LNCaP clone FGC (cell line): ENCODE measurements at regions not wholly inside any gene's neighbourhood (a gene's known extent, or its start where the extent isn't known, plus 50 kb on each side); places are given as distances from the start of the nearest gene placed in this dataset.

Experiments used
- DNase-seq: peaks from one replicate; pipeline ENCODE4 v3.0.0-alpha.2; 2011; ENCODE audit warnings: low read depth
- H3K4me3 ChIP-seq: 2 replicates; pipeline ENCODE4 v1.5.1; 2011; ENCODE audit warnings: mild to moderate bottlenecking, low read depth, low read length, control low read depth
- CTCF ChIP-seq: IDR thresholded peaks from 2 replicates; pipeline ENCODE4 v1.5.1; 2012; ENCODE audit warnings: mild to moderate bottlenecking; ENCODE audit not compliant: control insufficient read depth, insufficient read depth; ENCODE audit errors: extremely low read depth

GRCh38 chr19:33900817-33901216, 104.1 kb downstream of the KCTD15 start:
- no peak overlapping the region for H3K4me3 ChIP-seq
- no peak for DNase-seq
- no peak for TF ChIP-seq CTCF

GRCh38 chr19:33902395-33902794, 105.7 kb downstream of the KCTD15 start:
- H3K4me3 ChIP-seq: no peak overlapping the region
- DNase-seq: no peak
- no peak for TF ChIP-seq CTCF

- H3K4me3 ChIP-seq: no peak overlapping the region
- no peak for DNase-seq
- no peak for TF ChIP-seq CTCF
These were observed 106.3 kb downstream of the KCTD15 start for GRCh38 chr19:33902802-33903488.

GRCh38 chr19:33903489-33903850, 106.8 kb downstream of the KCTD15 start:
- no peak for TF ChIP-seq CTCF
- no peak overlapping the region for H3K4me3 ChIP-seq
- no peak for DNase-seq

- DNase-seq: no peak
- TF ChIP-seq CTCF: no peak
- no peak overlapping the region for H3K4me3 ChIP-seq
These were observed 108.0 kb downstream of the KCTD15 start for GRCh38 chr19:33904681-33905080.

GRCh38 chr19:33905473-33905936, 108.8 kb downstream of the KCTD15 start:
- H3K4me3 ChIP-seq: peak overlapping the region; percentile 52
- DNase-seq: no peak
- TF ChIP-seq CTCF: no peak
